ENCODE measurements at regions not wholly inside any gene's neighbourhood (a gene's known extent, or its start where the extent isn't known, plus 50 kb on each side); places are given as distances from the start of the nearest gene placed in this dataset.

DNA sequence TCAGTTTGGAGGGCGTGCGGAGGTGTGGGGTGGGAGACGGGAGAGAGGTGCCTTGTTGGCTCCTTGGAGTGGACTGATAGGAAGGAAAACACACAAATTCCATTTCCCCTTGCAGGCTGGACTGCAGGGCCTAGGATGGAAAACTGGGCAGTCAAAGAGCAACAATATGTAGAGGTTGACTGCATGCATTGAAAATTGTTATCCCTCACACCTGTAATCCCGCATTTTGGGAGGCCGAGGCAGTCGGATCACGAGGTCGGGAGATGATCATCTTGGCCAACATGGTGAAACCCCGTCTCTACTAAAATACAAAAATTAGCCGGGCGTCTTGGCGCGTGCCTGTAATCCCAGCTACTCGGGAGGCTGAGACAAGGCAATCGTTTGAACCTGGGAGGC lies 128.2 kb downstream of the PPIAL4G start:
- Histone ChIP-seq H3K27me3 (peaks cover 0 to 96% of the 10 kb centered on the region in 2 donors), H3K9me3 (no peaks in the 10 kb centered on the region), H3K36me3 (no peaks in the 10 kb centered on the region), H3K27ac (no peak overlapping the region), H3K4me3 (no peak overlapping the region), H3K4me1 (peaks cover 0 to 10% (median 0%) of the 10 kb centered on the region in 4 donors)
- WGBS, 2 donors = 68 to 72% methylated on average over 15 of the region's 15 CpGs
- TF ChIP-seq EP300 (IDR thresholded peaks at IDR 0.05) (no peak), POLR2A (IDR thresholded peaks at IDR 0.05) (no peak)
- TF ChIP-seq, protein P1, sequence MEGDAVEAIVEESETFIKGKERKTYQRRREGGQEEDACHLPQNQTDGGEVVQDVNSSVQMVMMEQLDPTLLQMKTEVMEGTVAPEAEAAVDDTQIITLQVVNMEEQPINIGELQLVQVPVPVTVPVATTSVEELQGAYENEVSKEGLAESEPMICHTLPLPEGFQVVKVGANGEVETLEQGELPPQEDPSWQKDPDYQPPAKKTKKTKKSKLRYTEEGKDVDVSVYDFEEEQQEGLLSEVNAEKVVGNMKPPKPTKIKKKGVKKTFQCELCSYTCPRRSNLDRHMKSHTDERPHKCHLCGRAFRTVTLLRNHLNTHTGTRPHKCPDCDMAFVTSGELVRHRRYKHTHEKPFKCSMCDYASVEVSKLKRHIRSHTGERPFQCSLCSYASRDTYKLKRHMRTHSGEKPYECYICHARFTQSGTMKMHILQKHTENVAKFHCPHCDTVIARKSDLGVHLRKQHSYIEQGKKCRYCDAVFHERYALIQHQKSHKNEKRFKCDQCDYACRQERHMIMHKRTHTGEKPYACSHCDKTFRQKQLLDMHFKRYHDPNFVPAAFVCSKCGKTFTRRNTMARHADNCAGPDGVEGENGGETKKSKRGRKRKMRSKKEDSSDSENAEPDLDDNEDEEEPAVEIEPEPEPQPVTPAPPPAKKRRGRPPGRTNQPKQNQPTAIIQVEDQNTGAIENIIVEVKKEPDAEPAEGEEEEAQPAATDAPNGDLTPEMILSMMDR (IDR thresholded peaks at IDR 0.05) = no peak
- no peak for DNase-seq (ENCODE audit: low spot score in 2 of 2)

DNA sequence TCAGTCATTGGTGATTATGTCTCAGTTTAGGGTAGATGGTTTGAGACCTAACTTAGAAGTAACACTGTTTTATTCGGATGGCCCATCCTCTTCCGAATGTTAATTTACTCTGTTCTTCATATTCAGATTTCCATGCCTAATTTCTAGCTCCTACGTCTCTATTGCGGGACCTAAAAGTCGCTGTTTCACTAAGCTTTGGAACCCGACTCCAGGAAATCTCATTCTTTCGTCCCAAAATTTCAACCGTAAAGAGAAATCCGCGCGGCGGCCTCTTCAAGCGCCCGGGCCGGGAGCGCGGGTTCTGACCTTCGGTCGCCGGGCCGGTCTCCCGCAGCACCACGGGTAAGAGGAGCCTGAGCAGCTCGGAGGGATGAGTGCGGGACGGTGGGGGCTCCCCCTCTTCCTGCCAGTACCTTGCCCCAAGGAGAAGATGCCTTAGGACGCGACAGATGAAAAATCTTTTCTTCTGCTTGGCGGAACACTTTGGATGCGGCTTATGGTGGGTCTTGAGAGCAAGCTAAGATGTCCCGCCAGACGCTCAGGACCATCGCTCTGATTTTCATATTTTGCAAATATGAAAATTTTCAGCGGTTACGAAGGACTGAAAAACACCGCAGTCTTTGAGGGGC lies 128.7 kb downstream of the PPIAL4G start:
- 18 to 25% methylated on average over 34 to 35 of the region's 36 CpGs for WGBS, 2 donors
- Histone ChIP-seq H3K4me1 (peaks cover 0 to 10% (median 0%) of the 10 kb centered on the region in 4 donors), H3K27me3 (peaks cover 0 to 95% of the 10 kb centered on the region in 2 donors), H3K4me3 (peak overlapping the region in 1 of 4 donors; percentile 22), H3K9me3 (no peaks in the 10 kb centered on the region), H3K36me3 (no peaks in the 10 kb centered on the region), H3K27ac (no peak overlapping the region)
- DNase-seq (ENCODE audit: low spot score in 2 of 2) = no peak
- TF ChIP-seq POLR2A (IDR thresholded peaks at IDR 0.05) = no peak
- no peak for TF ChIP-seq EP300 (IDR thresholded peaks at IDR 0.05)
- TF ChIP-seq, protein P1 (IDR thresholded peaks at IDR 0.05) = no peak

DNA sequence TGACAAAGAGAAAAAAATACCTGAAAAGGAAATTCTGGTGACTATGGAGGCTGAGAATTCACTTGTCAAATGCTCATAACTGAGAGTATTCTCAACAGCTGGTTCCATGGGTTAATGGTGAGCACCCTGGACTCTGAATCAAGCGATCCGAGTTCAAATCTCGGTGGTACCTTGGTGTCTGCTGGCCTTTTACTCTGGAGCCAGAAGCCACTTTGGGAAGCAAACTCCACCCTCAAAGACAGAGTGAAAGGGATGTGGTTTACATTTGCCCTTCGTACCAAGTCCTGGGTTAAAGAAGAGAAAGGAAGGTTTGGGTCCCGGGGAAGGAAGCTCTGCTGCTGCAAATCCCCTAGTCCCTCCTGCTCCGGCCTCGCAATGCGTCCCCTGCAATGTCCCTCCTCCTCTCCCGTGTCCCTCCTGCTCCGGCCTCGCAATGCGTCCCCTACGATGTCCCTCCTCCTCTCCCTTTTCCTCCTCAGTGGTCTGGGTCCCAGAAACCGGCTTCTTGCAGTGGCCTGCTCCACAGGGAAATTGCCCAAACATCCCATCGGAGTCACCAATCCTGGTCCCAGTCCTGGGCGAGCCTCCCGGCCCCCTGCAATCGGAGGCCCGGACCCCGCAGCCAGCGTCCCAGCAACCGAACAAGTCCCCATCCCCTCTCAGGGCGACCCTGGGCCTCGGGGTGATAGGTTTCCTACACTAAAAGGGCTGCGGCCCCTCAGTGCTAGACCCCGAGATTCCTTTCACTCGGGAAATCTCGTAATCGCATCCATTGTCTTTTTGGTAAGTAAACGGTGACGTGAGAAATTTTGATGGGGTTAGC lies 129.4 kb downstream of the PPIAL4G start:
- TF ChIP-seq POLR2A (IDR thresholded peaks at IDR 0.05) (no peak), EP300 (IDR thresholded peaks at IDR 0.05) (no peak)
- TF ChIP-seq, protein P1 (IDR thresholded peaks at IDR 0.05) = no peak
- H3K4me3 ChIP-seq = peak overlapping the region in 2 of 4 donors; percentile 21 to 22

DNA sequence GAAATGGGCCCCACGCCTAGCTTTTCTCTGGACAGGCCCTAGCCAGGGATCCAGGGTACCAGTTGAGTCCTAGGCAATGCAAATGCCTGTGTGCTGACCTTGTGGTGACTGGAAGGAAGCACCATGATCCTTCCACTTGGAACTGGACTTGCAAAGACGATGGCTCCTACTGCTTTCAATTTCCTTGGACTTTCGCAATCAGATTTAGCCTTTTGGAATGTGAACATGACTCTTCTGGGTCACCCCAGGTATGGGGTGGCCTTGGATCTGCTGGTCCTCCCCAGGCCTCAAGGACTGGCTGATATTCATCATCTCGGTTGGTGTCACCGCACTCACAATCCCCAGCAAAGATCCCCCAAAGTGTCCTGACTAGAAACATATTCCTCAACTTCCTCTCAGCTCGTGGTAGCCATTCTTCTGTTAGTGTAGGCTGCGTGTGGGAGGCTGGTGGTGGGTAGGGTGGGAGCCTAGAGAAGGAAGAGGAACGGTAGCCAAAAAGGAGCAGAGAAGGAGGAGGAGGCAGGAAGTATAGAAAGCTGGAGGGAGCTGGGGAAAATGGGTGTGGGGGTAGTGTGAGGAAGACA lies 130.5 kb downstream of the PPIAL4G start:
- WGBS, 2 donors = 62 to 68% methylated on average over 8 of the region's 8 CpGs
- H3K27ac ChIP-seq = no peak overlapping the region
- TF ChIP-seq, protein P1 (IDR thresholded peaks at IDR 0.05) = no peak
- TF ChIP-seq POLR2A (IDR thresholded peaks at IDR 0.05) (no peak), EP300 (IDR thresholded peaks at IDR 0.05) (no peak)
- no peak overlapping the region for H3K4me3 ChIP-seq
- H3K36me3 ChIP-seq = no peaks in the 10 kb centered on the region
- DNase-seq (ENCODE audit: low spot score in 2 of 2) = no peak
- H3K27me3 ChIP-seq = peaks cover 0 to 86% of the 10 kb centered on the region in 2 donors
- no peaks in the 10 kb centered on the region for H3K9me3 ChIP-seq
- H3K4me1 ChIP-seq = peaks cover 0 to 10% (median 0%) of the 10 kb centered on the region in 4 donors

More for the DNA sequence above, 129.4 kb downstream of the PPIAL4G start:
- 28 to 33% methylated on average over 28 to 29 of the region's 31 CpGs for WGBS, 2 donors
- no peak overlapping the region for H3K27ac ChIP-seq
- peaks cover 0 to 10% (median 0%) of the 10 kb centered on the region in 4 donors for H3K4me1 ChIP-seq
- DNase-seq (ENCODE audit: low spot score in 2 of 2) = no peak
- H3K27me3 ChIP-seq = peaks cover 0 to 94% of the 10 kb centered on the region in 2 donors
- no peaks in the 10 kb centered on the region for H3K9me3 ChIP-seq
- H3K36me3 ChIP-seq = no peaks in the 10 kb centered on the region

DNA sequence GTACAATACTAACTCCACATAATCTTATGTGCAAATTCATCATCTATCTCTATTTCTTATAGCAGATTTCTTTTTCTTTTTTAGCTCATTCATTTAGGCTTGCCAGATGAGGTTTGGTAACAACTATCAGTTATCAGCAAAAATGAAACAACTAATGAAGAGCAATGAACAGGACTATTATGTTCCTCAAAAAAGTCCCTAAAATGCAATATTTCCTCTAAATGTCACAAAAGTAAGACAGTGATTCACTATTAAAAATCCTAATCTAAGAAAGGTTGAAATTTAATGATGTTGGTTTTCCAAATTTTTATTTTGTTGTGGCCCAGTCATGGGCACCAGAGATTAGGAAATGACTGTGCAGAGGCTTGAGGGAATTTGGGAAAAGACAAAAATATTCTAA lies 135.3 kb downstream of the PPIAL4G start:
- Histone ChIP-seq H3K27me3 (peaks cover 0 to 40% of the 10 kb centered on the region in 2 donors), H3K9me3 (no peaks in the 10 kb centered on the region), H3K4me1 (no peaks in the 10 kb centered on the region), H3K36me3 (no peaks in the 10 kb centered on the region), H3K4me3 (no peak overlapping the region), H3K27ac (no peak overlapping the region)
- no peak for DNase-seq (ENCODE audit: low spot score in 2 of 2)
- TF ChIP-seq, protein P1 (IDR thresholded peaks at IDR 0.05) = no peak
- TF ChIP-seq POLR2A (IDR thresholded peaks at IDR 0.05) (no peak), EP300 (IDR thresholded peaks at IDR 0.05) (no peak)
